Activated T-cell treated with anti-CD3 and anti-CD28 coated beads, Interleukin-2, amount 50 U/mL, for 24 hours (primary cell): ENCODE measurements at regions not wholly inside any gene's neighbourhood (a gene's known extent, or its start where the extent isn't known, plus 50 kb on each side); places are given as distances from the start of the nearest gene placed in this dataset.

Experiments
- DNase-seq: peaks from one replicate; pipeline ENCODE4 v3.0.0-alpha.2; 2020
- H3K27ac Mint-ChIP-seq: 2 replicates; pipeline ENCODE4 v1.8.0; 2020; ENCODE audit warnings: mild to moderate bottlenecking, mixed read lengths
- H3K27me3 Mint-ChIP-seq: 2 replicates; pipeline ENCODE4 v1.8.0; 2020; ENCODE audit warnings: mixed read lengths
- H3K36me3 Mint-ChIP-seq: 2 replicates; pipeline ENCODE4 v1.8.0; 2020; ENCODE audit warnings: low read depth, mixed read lengths
- H3K4me1 Mint-ChIP-seq: 2 replicates; pipeline ENCODE4 v1.8.0; 2020; ENCODE audit warnings: low read depth, mixed read lengths
- H3K4me3 Mint-ChIP-seq: 2 replicates; pipeline ENCODE4 v1.8.0; 2020; ENCODE audit warnings: mild to moderate bottlenecking, moderate library complexity, mixed read lengths
- H3K9me3 Mint-ChIP-seq: 2 replicates; pipeline ENCODE4 v1.8.0; 2020; ENCODE audit warnings: mixed read lengths

DNA sequence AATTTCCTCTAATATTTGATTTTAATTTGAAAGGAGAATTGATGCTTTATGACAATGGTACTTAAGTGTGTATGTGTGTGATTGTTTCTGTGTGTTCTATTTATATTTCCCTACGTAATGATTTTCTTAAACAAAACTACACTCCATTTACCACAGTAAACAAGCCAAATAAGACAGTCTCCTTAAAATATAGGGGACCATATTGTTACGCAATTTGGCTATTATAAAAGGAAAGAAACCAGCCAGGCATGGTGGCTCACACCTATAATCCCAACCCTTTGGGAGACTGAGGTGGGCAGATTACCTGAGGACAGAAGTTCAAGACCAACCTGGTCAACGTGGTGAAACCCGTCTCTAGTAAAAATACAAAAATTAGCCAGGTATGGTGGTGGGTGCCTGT, 1134.1 kb downstream of the CDH8 start:
- Mint-ChIP-seq H3K9me3 (peaks cover 25% of the 10 kb centered on the region), H3K27ac (no peak overlapping the region), H3K27me3 (no peaks in the 10 kb centered on the region), H3K4me3 (no peak overlapping the region), H3K4me1 (no peaks in the 10 kb centered on the region), H3K36me3 (no peaks in the 10 kb centered on the region)
- DNase-seq, result no peak

DNA sequence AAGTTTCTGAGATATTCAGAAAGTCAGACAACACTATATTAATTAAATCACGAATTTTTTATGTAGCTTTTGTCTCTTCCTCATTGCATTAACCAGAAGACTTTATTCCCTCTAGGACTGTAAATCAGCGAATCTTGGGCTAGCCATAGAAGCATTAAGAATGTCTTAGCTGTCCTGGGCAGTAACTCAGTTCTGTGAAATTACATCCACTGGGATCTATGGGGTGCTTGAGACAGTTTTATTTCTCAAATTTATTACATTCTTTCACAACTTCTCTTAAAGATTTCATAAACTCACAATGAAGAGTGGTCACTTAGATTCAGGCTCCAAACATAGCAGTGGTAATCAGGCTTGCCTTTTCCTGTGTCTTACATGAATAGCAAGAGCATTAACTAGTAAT, 1153.4 kb downstream of the CDH8 start:
- H3K27me3 Mint-ChIP-seq, result no peaks in the 10 kb centered on the region
- H3K27ac Mint-ChIP-seq, result no peak overlapping the region
- no peak overlapping the region for H3K4me3 Mint-ChIP-seq

DNA sequence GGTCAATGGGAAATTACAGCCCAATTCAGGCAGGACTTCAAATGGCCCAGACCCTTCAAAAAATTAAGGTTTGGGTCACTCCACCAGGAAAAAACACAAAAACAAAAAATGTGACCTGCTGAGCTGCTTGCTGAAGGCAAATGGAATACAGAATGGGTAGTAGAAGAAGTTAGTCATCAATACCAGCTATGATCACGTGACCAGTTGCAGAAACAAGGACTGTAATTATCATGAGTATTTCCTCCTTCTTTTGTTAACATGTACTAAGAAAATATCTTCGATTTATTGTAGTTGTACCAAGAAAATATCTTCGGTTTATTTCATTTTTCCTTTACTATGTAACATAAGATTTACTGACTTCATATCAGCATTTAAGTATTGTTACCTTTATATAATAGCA, 1183.6 kb downstream of the CDH8 start:
- Mint-ChIP-seq H3K27ac (no peak overlapping the region), H3K27me3 (no peaks in the 10 kb centered on the region), H3K9me3 (peaks cover 12% of the 10 kb centered on the region), H3K4me3 (no peak overlapping the region), H3K36me3 (no peaks in the 10 kb centered on the region), H3K4me1 (no peaks in the 10 kb centered on the region)
- no peak for DNase-seq

More for the DNA sequence above, 1153.4 kb downstream of the CDH8 start:
- Mint-ChIP-seq H3K9me3 (peaks cover 14% of the 10 kb centered on the region), H3K36me3 (no peaks in the 10 kb centered on the region), H3K4me1 (no peaks in the 10 kb centered on the region)
- no peak for DNase-seq

DNA sequence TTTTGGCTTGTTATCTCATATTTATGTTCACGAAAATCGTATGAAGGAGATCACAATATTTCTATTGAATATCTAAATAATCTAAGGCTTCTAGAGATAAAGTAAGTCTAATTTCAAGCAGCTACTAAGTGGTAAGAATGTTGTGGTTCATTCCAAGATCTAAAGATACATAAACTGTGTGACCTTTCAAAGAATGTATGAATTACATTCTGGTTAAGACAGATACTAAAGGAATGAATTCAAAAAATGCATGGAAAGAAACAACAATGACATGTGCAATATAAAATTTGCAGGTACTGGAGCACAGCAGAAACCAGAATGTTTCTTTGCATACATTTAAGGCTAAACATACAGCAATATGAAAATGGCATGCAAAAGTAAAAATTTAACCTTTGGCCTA, 1214.6 kb downstream of the CDH8 start:
- Mint-ChIP-seq H3K9me3 (peaks cover 20% of the 10 kb centered on the region), H3K4me1 (no peaks in the 10 kb centered on the region), H3K27me3 (no peaks in the 10 kb centered on the region), H3K4me3 (no peak overlapping the region), H3K27ac (no peak overlapping the region), H3K36me3 (no peaks in the 10 kb centered on the region)
- no peak for DNase-seq

DNA sequence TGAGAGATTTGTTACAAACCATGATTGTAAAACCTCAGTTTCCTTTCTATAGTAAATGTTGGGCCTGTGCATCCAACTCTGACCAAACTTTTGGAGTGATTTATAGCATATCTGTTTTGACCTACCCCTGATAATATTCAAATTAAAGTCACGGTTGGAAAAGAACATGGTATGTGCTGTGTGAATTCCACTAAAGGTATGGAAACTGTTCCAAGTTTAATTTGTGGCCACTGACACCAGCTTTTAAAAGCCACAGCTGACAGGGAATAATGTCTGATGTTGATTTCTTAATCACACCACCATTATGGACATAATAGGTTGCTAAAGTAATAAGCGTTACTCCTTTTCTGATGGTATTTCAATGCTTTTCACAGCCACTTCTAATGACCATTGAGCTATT, 1215.9 kb downstream of the CDH8 start:
- H3K4me3 Mint-ChIP-seq, result no peak overlapping the region
- DNase-seq, result no peak
- no peaks in the 10 kb centered on the region for H3K36me3 Mint-ChIP-seq
- no peak overlapping the region for H3K27ac Mint-ChIP-seq
- no peaks in the 10 kb centered on the region for H3K4me1 Mint-ChIP-seq
- H3K9me3 Mint-ChIP-seq, result peaks cover 28% of the 10 kb centered on the region
- no peaks in the 10 kb centered on the region for H3K27me3 Mint-ChIP-seq

DNA sequence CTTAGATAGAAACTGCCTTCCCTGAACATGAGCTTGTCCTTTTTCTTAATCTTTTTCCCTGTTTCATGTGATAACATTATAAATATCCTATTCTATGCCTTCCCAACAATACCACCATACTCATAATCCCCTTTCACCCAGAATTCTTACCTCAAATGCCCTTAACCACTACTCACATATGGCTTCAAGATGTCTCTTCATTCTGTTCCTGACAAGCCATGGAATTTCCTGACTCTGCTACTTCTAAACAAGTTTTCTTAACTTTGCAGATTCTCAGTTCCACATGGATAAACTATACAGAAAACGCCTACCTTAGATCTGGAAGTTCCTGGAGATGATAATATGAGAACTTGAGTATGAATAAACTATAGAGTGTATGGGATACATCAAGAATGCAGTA, 1217.8 kb downstream of the CDH8 start:
- Mint-ChIP-seq H3K9me3 (peaks cover 28% of the 10 kb centered on the region), H3K27ac (no peak overlapping the region), H3K4me1 (no peaks in the 10 kb centered on the region), H3K27me3 (no peaks in the 10 kb centered on the region), H3K4me3 (no peak overlapping the region), H3K36me3 (no peaks in the 10 kb centered on the region)
- no peak for DNase-seq

DNA sequence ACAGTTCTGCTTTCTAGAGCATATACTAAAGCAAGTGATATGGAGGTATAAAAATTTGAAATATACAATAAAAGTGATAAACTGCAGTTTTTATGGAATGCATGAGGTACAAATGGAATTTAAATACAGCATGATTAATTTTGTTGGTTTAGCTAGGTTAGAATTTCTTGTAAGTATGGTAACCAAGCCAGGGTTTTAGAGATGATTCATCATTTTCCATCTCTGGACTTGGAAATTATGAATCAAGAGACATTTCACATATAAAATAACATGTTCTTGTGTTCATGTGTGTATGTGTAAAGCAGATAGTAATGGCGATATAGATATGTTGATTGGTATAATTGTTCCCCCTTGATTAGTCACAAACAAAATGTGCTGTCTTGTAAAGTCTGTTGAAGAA, 1219.8 kb downstream of the CDH8 start:
- no peak overlapping the region for H3K4me3 Mint-ChIP-seq
- H3K9me3 Mint-ChIP-seq, result peaks cover 21% of the 10 kb centered on the region
- DNase-seq, result no peak
- no peaks in the 10 kb centered on the region for H3K36me3 Mint-ChIP-seq
- H3K27me3 Mint-ChIP-seq, result no peaks in the 10 kb centered on the region
- H3K27ac Mint-ChIP-seq, result no peak overlapping the region
- no peaks in the 10 kb centered on the region for H3K4me1 Mint-ChIP-seq

DNA sequence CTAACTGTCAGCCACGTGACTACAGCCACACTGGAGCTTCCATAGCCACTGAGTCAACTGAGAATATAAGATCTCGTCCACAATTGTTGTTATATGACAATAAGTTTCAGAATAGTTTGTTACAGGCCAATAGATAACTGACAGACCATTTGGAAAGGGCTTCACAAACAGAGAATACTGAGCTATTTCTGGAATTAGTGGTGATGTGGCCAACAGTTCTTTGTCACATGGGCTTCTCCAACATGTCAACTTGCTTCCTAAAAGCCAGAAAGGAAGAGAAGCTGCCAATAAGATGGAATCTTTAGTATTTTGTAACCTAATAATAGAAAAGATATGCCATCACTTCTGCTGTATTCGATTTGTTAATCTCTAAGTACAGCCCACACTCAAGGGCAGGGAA, 1220.4 kb downstream of the CDH8 start:
- no peak overlapping the region for H3K27ac Mint-ChIP-seq

DNA sequence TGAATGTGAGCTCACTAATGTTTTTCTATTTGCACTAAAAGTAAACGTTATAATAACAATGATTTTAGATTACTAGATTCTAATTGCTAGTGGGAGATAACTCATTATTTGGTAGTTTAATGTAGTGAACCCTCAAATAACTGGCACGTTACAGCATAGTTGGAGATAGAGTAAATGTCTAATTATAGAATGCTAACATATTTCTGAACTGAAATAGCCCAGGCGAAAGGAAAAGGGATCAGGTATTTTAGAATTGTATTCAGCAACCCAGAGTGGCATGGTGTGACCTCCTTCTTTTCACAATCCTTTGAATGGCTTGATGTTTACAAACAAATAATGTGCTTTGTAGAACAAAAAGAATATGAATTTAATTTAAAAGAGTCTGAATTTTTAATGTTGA, 1221.2 kb downstream of the CDH8 start:
- Mint-ChIP-seq H3K27me3 (no peaks in the 10 kb centered on the region), H3K9me3 (peaks cover 23% of the 10 kb centered on the region), H3K36me3 (no peaks in the 10 kb centered on the region), H3K4me1 (no peaks in the 10 kb centered on the region), H3K27ac (no peak overlapping the region), H3K4me3 (no peak overlapping the region)
- DNase-seq, result no peak

More for the DNA sequence above, 1220.4 kb downstream of the CDH8 start:
- DNase-seq, result no peak
- Mint-ChIP-seq H3K36me3 (no peaks in the 10 kb centered on the region), H3K4me1 (no peaks in the 10 kb centered on the region), H3K27me3 (no peaks in the 10 kb centered on the region), H3K4me3 (no peak overlapping the region), H3K9me3 (peaks cover 23% of the 10 kb centered on the region)

DNA sequence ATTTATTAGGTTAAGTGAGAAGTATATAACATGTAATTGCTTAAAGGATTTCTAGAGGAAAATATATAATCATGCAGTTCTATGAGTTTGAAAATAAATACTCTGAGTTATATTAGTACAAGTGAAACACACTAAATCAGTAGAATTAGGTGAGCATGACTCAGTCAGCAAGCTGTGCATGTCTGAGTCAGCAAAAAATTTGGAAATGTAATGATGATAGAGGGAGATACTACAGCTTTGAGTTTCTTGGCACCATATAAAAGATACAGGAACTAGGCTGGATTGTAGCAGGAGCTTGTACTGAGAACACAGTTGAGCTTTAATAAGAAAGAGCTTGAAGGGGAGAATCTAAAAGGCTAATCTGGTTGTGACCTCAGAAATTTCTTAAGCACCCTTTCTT, 1224.6 kb downstream of the CDH8 start:
- no peaks in the 10 kb centered on the region for H3K4me1 Mint-ChIP-seq
- H3K4me3 Mint-ChIP-seq, result no peak overlapping the region
- no peaks in the 10 kb centered on the region for H3K36me3 Mint-ChIP-seq
- peaks cover 19% of the 10 kb centered on the region for H3K9me3 Mint-ChIP-seq
- H3K27ac Mint-ChIP-seq, result no peak overlapping the region
- DNase-seq, result no peak
- no peaks in the 10 kb centered on the region for H3K27me3 Mint-ChIP-seq

DNA sequence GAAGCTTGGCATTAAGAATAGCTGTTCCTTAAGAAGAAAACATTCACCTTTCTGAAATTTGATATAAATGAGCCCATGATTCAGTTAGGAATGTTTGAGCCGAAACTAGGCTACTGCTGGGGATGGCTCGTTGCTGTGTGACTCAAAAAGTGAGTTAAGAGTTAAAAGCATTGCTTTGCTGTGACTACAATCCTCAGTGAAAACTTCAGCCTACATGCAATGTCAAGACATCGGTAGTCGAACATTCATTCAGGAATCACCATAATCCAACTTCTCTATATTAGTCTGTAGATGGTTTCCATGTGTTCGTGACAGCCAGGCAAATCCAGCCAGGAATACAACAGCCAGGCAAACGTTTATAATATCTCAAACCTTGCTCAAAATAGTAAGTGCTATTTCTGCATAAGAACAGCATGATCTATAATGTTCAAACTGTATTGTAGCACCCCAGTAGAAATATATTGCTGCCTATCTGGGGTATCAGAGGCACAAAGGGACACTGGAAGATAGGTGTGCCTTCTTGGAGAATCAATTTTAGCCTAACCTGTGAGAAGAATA, 1225.1 kb downstream of the CDH8 start:
- no peak for DNase-seq
- Mint-ChIP-seq H3K4me3 (no peak overlapping the region), H3K27me3 (no peaks in the 10 kb centered on the region), H3K36me3 (no peaks in the 10 kb centered on the region), H3K4me1 (no peaks in the 10 kb centered on the region), H3K27ac (no peak overlapping the region), H3K9me3 (peaks cover 20% of the 10 kb centered on the region)

DNA sequence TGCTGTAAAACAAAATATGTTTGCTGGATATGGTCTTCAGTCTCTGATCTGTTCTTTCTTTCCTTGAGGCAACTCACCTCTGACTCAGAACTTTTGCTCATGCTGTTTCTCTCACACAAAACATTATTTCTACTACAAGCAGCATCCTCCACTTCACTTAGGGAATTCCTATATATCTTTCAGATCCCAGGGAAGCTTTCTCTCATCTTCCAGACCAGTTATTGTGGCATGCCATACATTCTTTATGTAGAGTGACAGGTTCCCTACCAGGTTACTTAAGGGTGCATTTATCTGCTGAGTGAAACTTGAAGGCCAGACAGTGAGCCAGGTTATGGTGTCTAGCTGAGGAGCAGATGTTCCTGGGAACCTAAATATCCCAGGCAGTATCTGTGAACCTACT, 1226.0 kb downstream of the CDH8 start:
- Mint-ChIP-seq H3K27ac (no peak overlapping the region), H3K4me1 (no peaks in the 10 kb centered on the region), H3K27me3 (no peaks in the 10 kb centered on the region), H3K36me3 (no peaks in the 10 kb centered on the region), H3K9me3 (peaks cover 15% of the 10 kb centered on the region), H3K4me3 (no peak overlapping the region)
- no peak for DNase-seq

DNA sequence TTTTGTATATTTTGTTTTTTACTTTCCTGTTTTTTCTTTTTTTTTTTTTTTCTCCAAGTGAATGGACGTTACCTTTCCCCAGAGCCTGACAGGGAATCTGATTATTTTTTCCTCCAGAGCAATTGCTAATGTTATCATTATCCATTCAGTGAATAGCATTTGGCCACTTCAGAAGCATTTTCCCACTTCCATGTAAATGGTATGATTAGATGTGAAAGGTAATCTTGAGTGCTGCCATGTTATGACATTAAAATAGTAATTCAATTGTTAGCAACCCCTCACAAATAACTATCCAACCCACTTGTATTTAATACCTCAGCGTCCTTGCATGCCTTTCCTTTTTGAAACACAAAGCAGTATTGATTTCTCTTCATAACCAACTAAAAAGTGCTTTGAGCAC, 1243.8 kb downstream of the CDH8 start:
- Mint-ChIP-seq H3K9me3 (peaks cover 27% of the 10 kb centered on the region), H3K36me3 (no peaks in the 10 kb centered on the region), H3K27ac (no peak overlapping the region), H3K4me3 (no peak overlapping the region), H3K4me1 (no peaks in the 10 kb centered on the region), H3K27me3 (no peaks in the 10 kb centered on the region)
- no peak for DNase-seq

DNA sequence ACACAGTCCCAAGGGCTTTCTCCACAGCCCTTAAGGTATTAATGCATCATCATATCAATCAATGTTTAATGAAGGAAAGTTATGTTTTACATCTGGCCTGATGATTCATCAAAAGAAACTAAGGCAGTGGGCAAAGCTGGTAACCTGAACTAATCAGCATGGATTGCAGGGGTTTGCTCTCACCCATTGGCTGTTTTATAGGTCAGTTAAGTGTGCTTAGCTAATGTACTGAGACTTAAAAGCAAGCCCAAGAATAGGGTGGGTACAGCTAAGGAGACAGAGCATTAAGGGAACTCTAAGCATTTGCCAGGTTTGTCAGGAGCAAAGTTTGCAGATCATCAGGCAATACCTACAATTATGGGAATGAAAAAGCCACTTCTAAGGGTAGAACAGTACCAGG, 1247.6 kb downstream of the CDH8 start:
- Mint-ChIP-seq H3K27me3 (no peaks in the 10 kb centered on the region), H3K36me3 (no peaks in the 10 kb centered on the region), H3K27ac (no peak overlapping the region), H3K9me3 (peaks cover 28% of the 10 kb centered on the region), H3K4me3 (no peak overlapping the region), H3K4me1 (no peaks in the 10 kb centered on the region)
- DNase-seq, result no peak

DNA sequence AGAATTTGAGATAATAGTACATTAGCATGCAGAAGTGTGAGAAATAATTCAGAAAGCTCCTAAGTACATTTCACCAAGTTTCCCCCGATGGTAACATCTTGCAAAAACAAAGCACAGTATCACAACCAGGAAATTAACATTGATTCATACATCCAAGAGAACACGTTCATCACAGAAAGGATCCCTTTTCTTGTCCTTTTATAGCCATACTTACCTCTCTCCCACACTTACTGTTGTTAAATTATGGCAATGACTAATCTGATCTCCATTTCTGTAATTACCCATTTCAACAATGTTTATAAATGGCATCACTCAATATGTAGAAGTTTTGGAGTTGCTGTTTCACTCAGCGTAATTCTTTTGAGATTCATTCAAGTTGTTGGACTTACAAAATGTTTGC, 1260.0 kb downstream of the CDH8 start:
- no peak overlapping the region for H3K4me3 Mint-ChIP-seq

DNA sequence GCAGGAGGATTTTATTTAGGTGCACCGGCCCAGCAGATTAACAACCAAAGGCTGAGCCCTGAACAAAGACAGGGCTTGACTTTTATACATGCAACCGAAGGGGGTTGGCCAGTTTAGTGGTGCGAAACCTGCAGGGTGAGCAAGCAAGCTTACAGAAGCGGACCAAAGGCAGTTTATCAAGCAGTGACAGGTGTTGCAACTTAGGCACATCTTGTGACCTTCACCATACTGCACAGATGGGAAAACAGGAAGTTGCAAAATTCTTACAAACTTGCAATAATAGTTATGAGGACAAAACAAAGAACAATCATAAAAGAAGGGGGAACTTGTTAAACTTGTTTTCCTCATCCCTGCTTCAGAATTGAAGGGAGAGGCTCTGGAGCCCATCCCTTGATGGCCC, 1265.1 kb downstream of the CDH8 start:
- H3K4me3 Mint-ChIP-seq, result no peak overlapping the region
- H3K4me1 Mint-ChIP-seq, result no peaks in the 10 kb centered on the region
- H3K36me3 Mint-ChIP-seq, result no peaks in the 10 kb centered on the region
- H3K27me3 Mint-ChIP-seq, result no peaks in the 10 kb centered on the region
- H3K9me3 Mint-ChIP-seq, result peaks cover 36% of the 10 kb centered on the region
- H3K27ac Mint-ChIP-seq, result no peak overlapping the region
- DNase-seq, result no peak

More for the DNA sequence above, 1260.0 kb downstream of the CDH8 start:
- Mint-ChIP-seq H3K27ac (no peak overlapping the region), H3K9me3 (peaks cover 33% of the 10 kb centered on the region), H3K36me3 (no peaks in the 10 kb centered on the region), H3K4me1 (no peaks in the 10 kb centered on the region), H3K27me3 (no peaks in the 10 kb centered on the region)
- no peak for DNase-seq
